AG04450 (cell line): ENCODE measurements at regions not wholly inside any gene's neighbourhood (a gene's known extent, or its start where the extent isn't known, plus 50 kb on each side); places are given as distances from the start of the nearest gene placed in this dataset.

Experiments used
- CTCF ChIA-PET: fragments of 300-600, 350-600 bp; formaldehyde crosslinking; extraction: SDS; loops from one replicate; lab custom pipeline; 2022; ENCODE audit warnings: antibody characterized with exemption, inconsistent platforms; lab: Charles Lee
- POLR2A ChIA-PET: fragments of 350-600 bp; formaldehyde crosslinking; extraction: SDS; loops from one replicate; lab custom pipeline; 2021; ENCODE audit warnings: antibody characterized with exemption, inconsistent platforms; lab: Yijun Ruan, JAX
- DNase-seq: peaks from one replicate; pipeline ENCODE4 v3.0.0-alpha.2; 2011; ENCODE audit warnings: low read depth, low spot score
- H3K27ac ChIP-seq: one replicate; pipeline ENCODE4 v1.5.1; 2012; ENCODE audit warnings: low read depth, low read length, control low read depth
- H3K27me3 ChIP-seq: one replicate; pipeline ENCODE4 v1.6.0; 2012; ENCODE audit warnings: low read length; ENCODE audit not compliant: control insufficient read depth, insufficient read depth
- H3K4me3 ChIP-seq: 2 replicates; pipeline ENCODE4 v1.5.1; 2011; ENCODE audit warnings: mild to moderate bottlenecking, low read depth, low read length, control low read depth
- H3K9me3 ChIP-seq: 2 replicates; pipeline ENCODE4 v1.5.1; 2012; ENCODE audit warnings: low read length; ENCODE audit not compliant: control insufficient read depth, insufficient read depth
- CTCF ChIP-seq: IDR thresholded peaks from 2 replicates; pipeline ENCODE4 v1.5.1; 2011; ENCODE audit warnings: low read depth, low read length, control low read depth, inconsistent platforms

GRCh38 chr14:44771496-44771895 lies 190.3 kb downstream of the KLHL28 start:
- no peak for DNase-seq
- TF ChIP-seq CTCF: no peak
- H3K27me3 ChIP-seq: no peaks in the 10 kb centered on the region

GRCh38 chr14:44770201-44770600 lies 191.5 kb downstream of the KLHL28 start:
- no peaks in the 10 kb centered on the region for H3K27me3 ChIP-seq
- no peaks in the 10 kb centered on the region for H3K9me3 ChIP-seq
- no peak for DNase-seq
- TF ChIP-seq CTCF: no peak
- H3K27ac ChIP-seq: no peak overlapping the region
- ChIA-PET CTCF (no interaction called here), POLR2A (no interaction called here)
- H3K4me3 ChIP-seq: no peak overlapping the region

More at GRCh38 chr14:44771496-44771895, 190.3 kb downstream of the KLHL28 start:
- no peaks in the 10 kb centered on the region for H3K9me3 ChIP-seq
- ChIA-PET POLR2A (no interaction called here), CTCF (interaction anchor here (0.6 kb wide), 1 partner anchor 1036 kb away, joined by 15 read pairs; no protein-coding TSS in a partner anchor)
- no peak overlapping the region for H3K27ac ChIP-seq
- no peak overlapping the region for H3K4me3 ChIP-seq

- ChIA-PET POLR2A (no interaction called here), CTCF (no interaction called here)
- DNase-seq: no peak
- Histone ChIP-seq H3K27ac (no peak overlapping the region), H3K9me3 (no peaks in the 10 kb centered on the region), H3K4me3 (no peak overlapping the region), H3K27me3 (no peaks in the 10 kb centered on the region)
- TF ChIP-seq CTCF: no peak
Measured at GRCh38 chr14:44768935-44769334, 192.8 kb downstream of the KLHL28 start.

- no peak for TF ChIP-seq CTCF
- Histone ChIP-seq H3K27me3 (no peaks in the 10 kb centered on the region), H3K4me3 (no peak overlapping the region), H3K9me3 (no peaks in the 10 kb centered on the region), H3K27ac (no peak overlapping the region)
- CTCF ChIA-PET: no interaction called here
- POLR2A ChIA-PET: no interaction called here
- DNase-seq: no peak
Measured at GRCh38 chr14:44767646-44768173, 194.0 kb downstream of the KLHL28 start.

- POLR2A ChIA-PET: no interaction called here
- no peaks in the 10 kb centered on the region for H3K27me3 ChIP-seq
- CTCF ChIA-PET: no interaction called here
- no peak overlapping the region for H3K4me3 ChIP-seq
- no peaks in the 10 kb centered on the region for H3K9me3 ChIP-seq
- TF ChIP-seq CTCF: no peak
- no peak overlapping the region for H3K27ac ChIP-seq
- DNase-seq: no peak
Measured at GRCh38 chr14:44766285-44766684, 195.5 kb downstream of the KLHL28 start.
